H9 (cell line): ENCODE measurements at regions not wholly inside any gene's neighbourhood (a gene's known extent, or its start where the extent isn't known, plus 50 kb on each side); places are given as distances from the start of the nearest gene placed in this dataset.

Experiments
- DNase-seq: peaks from one replicate; pipeline ENCODE4 v3.0.0-alpha.2; 2017
- H2AFZ ChIP-seq: one replicate; pipeline ENCODE4 v1.6.1; 2013; ENCODE audit warnings: mild to moderate bottlenecking, low read length, control low read depth, moderate library complexity
- H2AK5ac ChIP-seq: 2 replicates; pipeline ENCODE4 v1.6.1; 2013; ENCODE audit warnings: low read length, control low read depth, mixed read lengths; ENCODE audit not compliant: insufficient read length
- H2BK120ac ChIP-seq: one replicate; pipeline ENCODE4 v1.6.1; 2013; ENCODE audit warnings: low read depth, mild to moderate bottlenecking, low read length, control low read depth, inconsistent platforms; ENCODE audit not compliant: poor library complexity, severe bottlenecking
- H2BK12ac ChIP-seq: 2 replicates; pipeline ENCODE4 v1.6.1; 2013; ENCODE audit warnings: low read length, control low read depth, mixed read lengths, low read depth; ENCODE audit not compliant: insufficient read length
- H2BK15ac ChIP-seq: 2 replicates; pipeline ENCODE4 v1.6.1; 2013; ENCODE audit warnings: low read depth, low read length, control low read depth
- H2BK20ac ChIP-seq: one replicate; pipeline ENCODE4 v1.6.1; 2013; ENCODE audit warnings: low read depth, mild to moderate bottlenecking, low read length, control low read depth, inconsistent platforms; ENCODE audit not compliant: poor library complexity, severe bottlenecking
- H2BK5ac ChIP-seq: 2 replicates; pipeline ENCODE4 v1.6.1; 2013; ENCODE audit warnings: low read length, control low read depth, mixed read lengths; ENCODE audit not compliant: insufficient read length
- H3K14ac ChIP-seq: 2 replicates; pipeline ENCODE4 v1.6.1; 2013; ENCODE audit warnings: low read length, control low read depth; ENCODE audit not compliant: insufficient read depth
- H3K18ac ChIP-seq: 2 replicates; pipeline ENCODE4 v1.6.1; 2013; ENCODE audit warnings: low read depth, mild to moderate bottlenecking, mixed read lengths, low read length, control low read depth; ENCODE audit not compliant: insufficient read length
- H3K23ac ChIP-seq: 2 replicates; pipeline ENCODE4 v1.6.1; 2013; ENCODE audit warnings: low read length, control low read depth, mixed read lengths, low read depth; ENCODE audit not compliant: insufficient read length
- H3K23me2 ChIP-seq: 2 replicates; pipeline ENCODE4 v1.6.1; 2013; ENCODE audit warnings: low read depth, mild to moderate bottlenecking, mixed read lengths, low read length, control low read depth; ENCODE audit not compliant: insufficient read length, poor library complexity, severe bottlenecking
- H3K27ac ChIP-seq: 2 replicates; pipeline ENCODE4 v1.5.1; 2013; ENCODE audit warnings: low read length, control low read depth, mixed read lengths, low read depth; ENCODE audit not compliant: insufficient read length
- H3K27me3 ChIP-seq: 2 replicates; pipeline ENCODE4 v1.6.1; 2013; ENCODE audit warnings: low read length, control low read depth, inconsistent platforms; ENCODE audit not compliant: insufficient read depth
- H3K4ac ChIP-seq: 2 replicates; pipeline ENCODE4 v1.6.1; 2013; ENCODE audit warnings: low read depth, mild to moderate bottlenecking, control low read depth, inconsistent platforms, low read length, moderate library complexity
- H3K4me1 ChIP-seq: 2 replicates; pipeline ENCODE4 v1.6.1; 2013; ENCODE audit warnings: low read length, control low read depth, inconsistent platforms; ENCODE audit not compliant: insufficient read depth
- H3K4me2 ChIP-seq: 2 replicates; pipeline ENCODE4 v1.6.1; 2013; ENCODE audit warnings: low read length, control low read depth, mixed read lengths; ENCODE audit not compliant: insufficient read length, insufficient read depth
- H3K56ac ChIP-seq: 2 replicates; pipeline ENCODE4 v1.6.1; 2013; ENCODE audit warnings: low read depth, mild to moderate bottlenecking, mixed read lengths, low read length, control low read depth; ENCODE audit not compliant: insufficient read length
- H3K79me1 ChIP-seq: 2 replicates; pipeline ENCODE4 v1.6.1; 2013; ENCODE audit warnings: low read depth, mild to moderate bottlenecking, moderate library complexity, low read length, control low read depth, inconsistent platforms; ENCODE audit not compliant: insufficient read depth, poor library complexity, severe bottlenecking
- H3K79me2 ChIP-seq: 2 replicates; pipeline ENCODE4 v1.6.1; 2013; ENCODE audit warnings: low read length, control low read depth, inconsistent platforms; ENCODE audit not compliant: insufficient read depth
- H3K9ac ChIP-seq: 2 replicates; pipeline ENCODE4 v1.6.1; 2013; ENCODE audit warnings: low read length, control low read depth, mixed read lengths; ENCODE audit not compliant: insufficient read length; ENCODE audit errors: extremely low read depth
- H3K9me3 ChIP-seq: one replicate; pipeline ENCODE4 v1.6.1; 2013; ENCODE audit warnings: low read depth, low read length, inconsistent platforms; ENCODE audit not compliant: control insufficient read depth
- H3T11ph ChIP-seq: one replicate; pipeline ENCODE4 v1.6.1; 2013; ENCODE audit warnings: mild to moderate bottlenecking, low read length, control low read depth, inconsistent platforms
- H4K20me1 ChIP-seq: one replicate; pipeline ENCODE4 v1.6.1; 2013; ENCODE audit not compliant: control insufficient read depth, insufficient read length, insufficient read depth
- H4K5ac ChIP-seq: 2 replicates; pipeline ENCODE4 v1.6.1; 2013; ENCODE audit warnings: low read depth, mild to moderate bottlenecking, mixed read lengths, low read length, control low read depth; ENCODE audit not compliant: insufficient read length
- H4K8ac ChIP-seq: replicated peaks from 2 replicates; pipeline ENCODE4 v1.6.1; 2013; ENCODE audit warnings: low read length, control low read depth, mixed read lengths, low read depth; ENCODE audit not compliant: insufficient read length
- H4K91ac ChIP-seq: 2 replicates; pipeline ENCODE4 v1.6.1; 2013; ENCODE audit warnings: low read depth, mild to moderate bottlenecking, moderate library complexity, mixed read lengths, low read length, control low read depth; ENCODE audit not compliant: insufficient read length
- H3K27ac Mint-ChIP-seq, 3 experiments: 2 replicates in 2 of 3; 3 replicates in 1 of 3; pipeline ENCODE4 v1.8.0; 2020 to 2021; ENCODE audit warnings: mixed read lengths in 3 of 3, mild to moderate bottlenecking in 1 of 3, moderate library complexity in 1 of 3
- H3K27me3 Mint-ChIP-seq: 2 replicates; pipeline ENCODE4 v1.8.0; 2021; ENCODE audit warnings: low read depth, mild to moderate bottlenecking, moderate library complexity, mixed read lengths
- H3K36me3 Mint-ChIP-seq, 3 experiments: 2 replicates in 2 of 3; 3 replicates in 1 of 3; pipeline ENCODE4 v1.8.0; 2020 to 2021; ENCODE audit warnings: low read depth in 3 of 3, mixed read lengths in 3 of 3; ENCODE audit not compliant: insufficient read depth in 1 of 3
- H3K4me1 Mint-ChIP-seq, 2 experiments: 2 replicates each; pipeline ENCODE4 v1.8.0; 2020; ENCODE audit warnings: mixed read lengths in 2 of 2
- H3K4me3 Mint-ChIP-seq, 2 experiments: 2 replicates in 1 of 2; 3 replicates in 1 of 2; pipeline ENCODE4 v1.8.0; 2020 to 2021; ENCODE audit warnings: mild to moderate bottlenecking in 2 of 2, mixed read lengths in 2 of 2, moderate library complexity in 1 of 2
- H3K9me3 Mint-ChIP-seq, 2 experiments: 2 replicates in 1 of 2; 3 replicates in 1 of 2; pipeline ENCODE4 v1.8.0; 2020; ENCODE audit warnings: mild to moderate bottlenecking in 2 of 2, mixed read lengths in 2 of 2, moderate library complexity in 1 of 2
- WGBS: extraction: QIAGEN DNeasy Blood & Tissue Kit; methylation state at CpG from one replicate; pipeline ENCODE4 v1.1.7; 2013; ENCODE audit warnings: missing lambda C conversion rate, low lambda C conversion rate, mixed read lengths; ENCODE audit not compliant: insufficient read length; ENCODE audit errors: extremely low coverage; 5-methylcytosine and 5-hydroxymethylcytosine counted together
- TF ChIP-seq, protein P1 (sequence below): fragments of 200-600 bp; sonication (generic); conservative IDR thresholded peaks from 3 replicates; pipeline ENCODE4 v1.8.0; 2021; ENCODE audit warnings: antibody characterized with exemption, mild to moderate bottlenecking

DNA sequence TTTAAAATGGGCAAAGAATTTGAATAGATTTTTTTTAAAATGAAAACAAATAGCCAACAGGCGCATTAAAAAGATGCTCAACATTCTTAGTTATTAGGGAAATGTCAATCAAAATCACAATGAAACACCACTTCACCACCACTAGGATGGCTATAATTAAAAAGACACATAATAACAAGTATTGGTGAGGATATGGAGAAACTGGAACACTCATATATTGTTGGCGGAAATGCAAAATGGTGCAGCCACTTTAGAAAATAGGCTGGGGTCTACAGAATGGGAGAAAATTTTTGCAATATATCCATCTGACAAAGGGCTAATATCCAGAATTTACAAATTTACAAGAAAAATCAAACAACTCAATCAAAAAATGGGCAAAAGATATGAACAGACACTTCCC is 107.8 kb upstream of the FOXD3 start:
- Histone ChIP-seq H3T11ph (no peak overlapping the region), H2BK15ac (no peak overlapping the region), H3K18ac (no peak overlapping the region), H2BK12ac (no peak overlapping the region), H3K79me2 (no peaks in the 10 kb centered on the region), H4K8ac (no peak overlapping the region), H2BK5ac (no peak overlapping the region), H3K23ac (no peak overlapping the region), H4K20me1 (no peaks in the 10 kb centered on the region), H3K27me3 (no peaks in the 10 kb centered on the region), H3K9ac (no peak overlapping the region), H3K4ac (no peak overlapping the region), H3K56ac (no peak overlapping the region), H4K91ac (no peak overlapping the region), H3K23me2 (no peaks in the 10 kb centered on the region), H3K4me2 (no peak overlapping the region), H2BK120ac (no peak overlapping the region), H3K4me1 (no peaks in the 10 kb centered on the region), H3K79me1 (no peaks in the 10 kb centered on the region), H2AK5ac (no peak overlapping the region), H2BK20ac (no peak overlapping the region), H2AFZ (no peak overlapping the region), H3K14ac (no peak overlapping the region), H3K9me3 (no peaks in the 10 kb centered on the region), H3K27ac (no peak overlapping the region), H4K5ac (no peak overlapping the region)
- peaks cover 4 to 6% (median 4%) of the 10 kb centered on the region in 3 experiments; a peak in 6 of 7 replicates for H3K36me3 Mint-ChIP-seq
- H3K9me3 Mint-ChIP-seq: peaks cover 9 to 11% of the 10 kb centered on the region in 2 experiments
- TF ChIP-seq, protein P1, sequence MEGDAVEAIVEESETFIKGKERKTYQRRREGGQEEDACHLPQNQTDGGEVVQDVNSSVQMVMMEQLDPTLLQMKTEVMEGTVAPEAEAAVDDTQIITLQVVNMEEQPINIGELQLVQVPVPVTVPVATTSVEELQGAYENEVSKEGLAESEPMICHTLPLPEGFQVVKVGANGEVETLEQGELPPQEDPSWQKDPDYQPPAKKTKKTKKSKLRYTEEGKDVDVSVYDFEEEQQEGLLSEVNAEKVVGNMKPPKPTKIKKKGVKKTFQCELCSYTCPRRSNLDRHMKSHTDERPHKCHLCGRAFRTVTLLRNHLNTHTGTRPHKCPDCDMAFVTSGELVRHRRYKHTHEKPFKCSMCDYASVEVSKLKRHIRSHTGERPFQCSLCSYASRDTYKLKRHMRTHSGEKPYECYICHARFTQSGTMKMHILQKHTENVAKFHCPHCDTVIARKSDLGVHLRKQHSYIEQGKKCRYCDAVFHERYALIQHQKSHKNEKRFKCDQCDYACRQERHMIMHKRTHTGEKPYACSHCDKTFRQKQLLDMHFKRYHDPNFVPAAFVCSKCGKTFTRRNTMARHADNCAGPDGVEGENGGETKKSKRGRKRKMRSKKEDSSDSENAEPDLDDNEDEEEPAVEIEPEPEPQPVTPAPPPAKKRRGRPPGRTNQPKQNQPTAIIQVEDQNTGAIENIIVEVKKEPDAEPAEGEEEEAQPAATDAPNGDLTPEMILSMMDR: no peak
- peaks cover 4 to 10% of the 10 kb centered on the region in 2 experiments; a peak in 3 of 4 replicates for H3K4me1 Mint-ChIP-seq
- WGBS: no CpG with 5 or more reads among the region's 2 CpGs
- no peak overlapping the region for H3K27ac Mint-ChIP-seq
- no peak overlapping the region for H3K4me3 Mint-ChIP-seq
- H3K27me3 Mint-ChIP-seq: no peaks in the 10 kb centered on the region
- no peak for DNase-seq
